ENCODE measurements at regions not wholly inside any gene's neighbourhood (a gene's known extent, or its start where the extent isn't known, plus 50 kb on each side); places are given as distances from the start of the nearest gene placed in this dataset.

- H3K4me3 ChIP-seq (ENCODE audit: low read depth, low read length): no peak overlapping the region
- no peak for TF ChIP-seq CTCF (IDR thresholded peaks at IDR 0.05; ENCODE audit: insufficient read depth, low read depth, low read length)
- no peak for DNase-seq (ENCODE audit: low read depth)
Measured at GRCh38 chr6:103858003-103858402, 1001.7 kb downstream of the HACE1 start.

GRCh38 chr6:103855750-103856149 is 1004.0 kb downstream of the HACE1 start:
- no peak for TF ChIP-seq CTCF (IDR thresholded peaks at IDR 0.05; ENCODE audit: insufficient read depth, low read depth, low read length)
- H3K4me3 ChIP-seq (ENCODE audit: low read depth, low read length): no peak overlapping the region
- DNase-seq (ENCODE audit: low read depth): no peak

GRCh38 chr6:103854059-103854458 is 1005.7 kb downstream of the HACE1 start:
- no peak for TF ChIP-seq CTCF (IDR thresholded peaks at IDR 0.05; ENCODE audit: insufficient read depth, low read depth, low read length)
- no peak for DNase-seq (ENCODE audit: low read depth)
- no peak overlapping the region for H3K4me3 ChIP-seq (ENCODE audit: low read depth, low read length)

- no peak for TF ChIP-seq CTCF (IDR thresholded peaks at IDR 0.05; ENCODE audit: insufficient read depth, low read depth, low read length)
- no peak overlapping the region for H3K4me3 ChIP-seq (ENCODE audit: low read depth, low read length)
- DNase-seq (ENCODE audit: low read depth): no peak
Measured at GRCh38 chr6:103838457-103838856, 1021.3 kb downstream of the HACE1 start.

- no peak overlapping the region for H3K4me3 ChIP-seq (ENCODE audit: low read depth, low read length)
- DNase-seq (ENCODE audit: low read depth): no peak
- TF ChIP-seq CTCF (IDR thresholded peaks at IDR 0.05; ENCODE audit: insufficient read depth, low read depth, low read length): no peak
Measured at GRCh38 chr6:103826209-103826608, 1033.5 kb downstream of the HACE1 start.

GRCh38 chr6:103820148-103820547 is 1039.6 kb downstream of the HACE1 start:
- no peak for DNase-seq (ENCODE audit: low read depth)
- no peak for TF ChIP-seq CTCF (IDR thresholded peaks at IDR 0.05; ENCODE audit: insufficient read depth, low read depth, low read length)
- no peak overlapping the region for H3K4me3 ChIP-seq (ENCODE audit: low read depth, low read length)

- no peak for DNase-seq (ENCODE audit: low read depth)
Measured at GRCh38 chr6:103819509-103819908, 1040.2 kb downstream of the HACE1 start.

More at GRCh38 chr6:103819509-103819908, 1040.2 kb downstream of the HACE1 start:
- H3K4me3 ChIP-seq (ENCODE audit: low read depth, low read length): no peak overlapping the region
- no peak for TF ChIP-seq CTCF (IDR thresholded peaks at IDR 0.05; ENCODE audit: insufficient read depth, low read depth, low read length)

Measured in fibroblast of villous mesenchyme (primary cell).